ENCODE measurements at regions not wholly inside any gene's neighbourhood (a gene's known extent, or its start where the extent isn't known, plus 50 kb on each side); places are given as distances from the start of the nearest gene placed in this dataset.

- TF ChIP-seq RAD21 (CRISPR knock-in tag; IDR thresholded peaks at IDR 0.05) (no peak), ZNF558 (CRISPR knock-in tag; IDR thresholded peaks at IDR 0.05; ENCODE audit: borderline replicate concordance) (no peak), ZSCAN30 (CRISPR knock-in tag; IDR thresholded peaks at IDR 0.05) (no peak), ZNF775 (CRISPR knock-in tag; IDR thresholded peaks at IDR 0.05; ENCODE audit: borderline replicate concordance) (no peak), TCF7L2 (IDR thresholded peaks at IDR 0.05; ENCODE audit: low read depth, low read length) (no peak), ZNF12 (CRISPR knock-in tag; IDR thresholded peaks at IDR 0.05) (no peak), KLF16 (CRISPR knock-in tag; IDR thresholded peaks at IDR 0.05) (no peak), ATF7 (IDR thresholded peaks at IDR 0.05) (no peak), ATF7 (CRISPR knock-in tag; IDR thresholded peaks at IDR 0.05) (no peak), FOSL2 (CRISPR knock-in tag; IDR thresholded peaks at IDR 0.05) (no peak), KMT2A (CRISPR knock-in tag; IDR thresholded peaks at IDR 0.05) (no peak), MAZ (IDR thresholded peaks at IDR 0.05; ENCODE audit: borderline replicate concordance, low read depth, low read length) (no peak), MAZ (CRISPR knock-in tag; IDR thresholded peaks at IDR 0.05; ENCODE audit: low read depth) (no peak), ELK4 (CRISPR knock-in tag; IDR thresholded peaks at IDR 0.05; ENCODE audit: borderline replicate concordance) (no peak), CSRNP2 (CRISPR knock-in tag; conservative IDR thresholded peaks at IDR 0.05; ENCODE audit: low read depth) (no peak), ZNF639 (CRISPR knock-in tag; conservative IDR thresholded peaks at IDR 0.05) (no peak)
Measured at GRCh38 chr10:15457382-15457781, 86.3 kb upstream of the FAM171A1 start.
